ENCODE measurements at regions not wholly inside any gene's neighbourhood (a gene's known extent, or its start where the extent isn't known, plus 50 kb on each side); places are given as distances from the start of the nearest gene placed in this dataset.

DNA sequence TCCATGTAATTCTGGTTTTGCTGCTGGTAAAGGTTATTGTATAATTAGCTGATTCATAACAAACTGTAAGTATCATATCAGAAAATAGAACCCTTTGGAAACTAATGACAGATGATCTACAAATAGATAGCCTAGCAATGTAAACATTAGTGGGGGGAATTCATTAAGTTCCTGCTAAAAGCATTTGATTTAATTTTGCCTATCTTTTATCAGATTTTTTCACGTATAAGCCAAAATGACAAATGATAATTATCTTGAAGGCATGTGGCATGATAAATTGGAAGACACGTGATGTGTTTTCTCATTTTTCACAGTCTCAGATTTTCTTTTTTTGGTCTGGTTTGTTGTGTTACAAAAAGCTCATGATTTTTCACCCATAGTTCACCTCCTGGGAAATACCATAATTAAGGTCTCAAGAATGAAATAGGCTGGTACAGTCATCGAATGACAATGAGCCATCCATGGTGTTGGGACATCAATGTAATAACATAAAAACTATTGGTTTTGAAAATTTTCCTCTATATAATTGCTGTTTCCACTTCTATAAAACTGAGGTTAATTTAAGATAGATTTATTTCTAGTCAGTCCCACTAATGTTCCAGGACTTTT, 325.9 kb upstream of the TBL1XR1 start:
- no peak for DNase-seq
- Histone ChIP-seq H3K4me3 (ENCODE audit: low read depth, low read length) (no peak overlapping the region), H3K9me3 (no peaks in the 10 kb centered on the region), H3K36me3 (no peaks in the 10 kb centered on the region), H3K27me3 (no peaks in the 10 kb centered on the region), H3K4me1 (peaks cover 15% of the 10 kb centered on the region; the same call in 1 of the 2 replicates)
- no peak for TF ChIP-seq CTCF (IDR thresholded peaks at IDR 0.05; ENCODE audit: low read depth, low read length)

DNA sequence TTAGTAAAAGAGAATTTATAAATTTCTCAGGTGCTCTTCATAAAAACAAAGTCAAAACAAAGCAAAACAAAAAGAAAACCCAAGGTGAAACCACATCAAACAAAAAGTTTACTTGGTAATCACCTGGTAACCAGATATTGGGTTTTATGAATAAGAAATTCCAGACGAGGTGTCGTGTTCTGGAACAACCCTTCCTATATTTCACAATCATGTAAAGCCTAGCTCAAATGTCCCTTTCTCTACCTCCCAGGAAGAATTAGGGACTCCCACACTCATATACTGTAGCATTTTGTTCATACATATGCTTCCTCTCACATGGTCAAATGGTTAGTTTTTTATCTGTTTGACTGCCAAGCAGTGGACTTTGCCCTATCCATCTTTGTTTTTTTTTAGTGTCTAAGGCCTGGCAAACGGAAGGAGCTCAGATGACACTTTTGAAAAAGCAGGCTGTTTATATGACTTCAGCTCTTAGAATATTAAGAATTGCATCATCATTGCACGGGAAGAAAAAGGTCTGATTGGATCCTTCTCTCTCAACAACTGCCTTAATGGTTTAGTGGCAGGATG, 326.7 kb upstream of the TBL1XR1 start:
- no peak for DNase-seq
- Histone ChIP-seq H3K9me3 (no peaks in the 10 kb centered on the region), H3K4me1 (peaks cover 23% of the 10 kb centered on the region), H3K4me3 (ENCODE audit: low read depth, low read length) (no peak overlapping the region), H3K36me3 (no peaks in the 10 kb centered on the region), H3K27me3 (no peaks in the 10 kb centered on the region)
- no peak for TF ChIP-seq CTCF (IDR thresholded peaks at IDR 0.05; ENCODE audit: low read depth, low read length)

- Histone ChIP-seq H3K27me3 (no peaks in the 10 kb centered on the region), H3K4me1 (peaks cover 19% of the 10 kb centered on the region), H3K9me3 (no peaks in the 10 kb centered on the region), H3K36me3 (no peaks in the 10 kb centered on the region), H3K4me3 (ENCODE audit: low read depth, low read length) (no peak overlapping the region)
- DNase-seq: no peak
- no peak for TF ChIP-seq CTCF (IDR thresholded peaks at IDR 0.05; ENCODE audit: low read depth, low read length)
These were observed 327.5 kb upstream of the TBL1XR1 start for GRCh38 chr3:177524742-177525141.

DNA sequence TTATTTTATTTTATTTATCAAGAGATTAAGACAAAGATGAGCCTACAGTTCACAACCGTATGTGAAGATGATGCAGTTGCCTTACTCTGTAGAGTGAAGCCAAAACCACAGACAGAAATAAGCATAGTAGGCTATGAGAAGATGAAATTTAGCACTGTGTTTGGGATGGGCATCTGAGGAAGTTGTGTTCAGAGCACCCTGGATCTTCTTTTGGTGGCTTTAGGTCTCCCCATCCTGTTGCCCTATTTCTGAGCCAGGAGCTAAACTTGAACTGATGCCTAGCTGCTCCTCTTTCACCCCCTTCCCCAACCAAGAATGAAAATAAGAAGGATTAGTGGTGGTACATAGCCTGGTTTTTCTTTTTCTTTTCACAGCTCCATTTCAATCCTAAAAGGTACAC, 328.1 kb upstream of the TBL1XR1 start:
- no peaks in the 10 kb centered on the region for H3K9me3 ChIP-seq
- no peak overlapping the region for H3K4me3 ChIP-seq (ENCODE audit: low read depth, low read length)
- H3K27me3 ChIP-seq: no peaks in the 10 kb centered on the region
- no peak for DNase-seq
- TF ChIP-seq CTCF (IDR thresholded peaks at IDR 0.05; ENCODE audit: low read depth, low read length): no peak
- peaks cover 18% of the 10 kb centered on the region for H3K4me1 ChIP-seq
- no peaks in the 10 kb centered on the region for H3K36me3 ChIP-seq

DNA sequence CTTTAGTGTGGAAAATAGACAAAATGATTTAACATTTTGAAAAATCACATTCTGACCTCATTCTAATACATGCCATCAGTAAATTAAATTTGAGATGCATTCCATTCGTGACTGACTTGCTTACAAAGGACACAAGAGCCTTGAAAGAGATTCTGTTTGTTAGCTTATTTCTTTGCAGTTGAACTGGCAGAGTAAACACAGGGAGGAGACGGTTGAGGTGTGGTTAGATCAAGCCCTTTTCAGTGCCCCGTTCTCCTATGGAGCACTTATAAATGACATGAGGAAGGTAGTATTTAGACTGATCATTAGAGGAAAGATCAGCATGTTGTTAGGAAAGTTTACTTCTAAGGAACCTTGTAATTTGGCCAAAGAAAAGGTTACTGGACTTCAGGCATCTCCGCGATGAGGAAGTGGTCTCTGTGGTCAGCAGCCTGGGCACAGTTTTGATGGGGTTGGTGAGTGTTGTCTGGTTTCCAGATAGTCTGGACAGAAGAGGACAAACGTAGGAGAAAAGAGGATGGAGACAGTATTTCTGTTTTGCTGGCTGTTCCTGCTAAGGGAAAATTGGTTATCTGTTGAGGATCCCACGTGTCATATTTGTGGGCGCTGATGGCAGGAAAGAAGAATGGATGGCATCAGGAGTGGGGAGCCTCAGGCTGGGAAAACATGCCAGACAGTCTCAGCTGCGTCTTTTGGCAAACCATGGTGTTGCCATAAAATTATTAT, 328.9 kb upstream of the TBL1XR1 start:
- no peak for DNase-seq
- Histone ChIP-seq H3K36me3 (no peaks in the 10 kb centered on the region), H3K4me1 (peaks cover 18% of the 10 kb centered on the region), H3K9me3 (no peaks in the 10 kb centered on the region), H3K27me3 (no peaks in the 10 kb centered on the region), H3K4me3 (ENCODE audit: low read depth, low read length) (no peak overlapping the region)
- TF ChIP-seq CTCF (IDR thresholded peaks at IDR 0.05; ENCODE audit: low read depth, low read length): no peak

GRCh38 chr3:177527182-177527581, 329.9 kb upstream of the TBL1XR1 start:
- peaks cover 14% of the 10 kb centered on the region for H3K4me1 ChIP-seq
- H3K9me3 ChIP-seq: no peaks in the 10 kb centered on the region
- H3K27me3 ChIP-seq: no peaks in the 10 kb centered on the region
- no peak for DNase-seq
- no peak overlapping the region for H3K4me3 ChIP-seq (ENCODE audit: low read depth, low read length)
- H3K36me3 ChIP-seq: no peaks in the 10 kb centered on the region
- TF ChIP-seq CTCF (IDR thresholded peaks at IDR 0.05; ENCODE audit: low read depth, low read length): no peak

Measured in BE2C (cell line).